ENCODE measurements at regions not wholly inside any gene's neighbourhood (a gene's known extent, or its start where the extent isn't known, plus 50 kb on each side); places are given as distances from the start of the nearest gene placed in this dataset.

DNA sequence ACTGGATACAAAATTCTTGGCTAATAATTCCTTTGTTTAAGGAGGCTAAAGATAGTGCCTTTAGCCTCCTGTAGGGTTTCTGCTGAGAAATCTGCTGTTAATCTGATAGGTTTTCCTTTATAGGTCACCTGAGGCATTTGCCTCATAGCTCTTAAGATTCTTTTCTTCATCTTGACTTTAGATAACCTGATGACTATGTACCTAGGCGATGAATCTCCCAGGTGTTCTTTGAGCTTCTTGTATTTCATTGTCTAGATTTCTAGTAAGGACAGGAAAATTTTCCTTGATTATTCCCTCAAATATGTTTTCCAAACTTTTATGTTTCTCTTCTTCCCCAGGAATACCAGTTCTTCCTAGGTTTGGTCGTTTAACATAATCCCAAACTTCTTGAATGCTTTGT lies 479.4 kb upstream of the MAN1A1 start:
- Histone ChIP-seq H4K20me1 (ENCODE audit: insufficient read depth, low read length) (no peaks in the 10 kb centered on the region), H2AFZ (ENCODE audit: low read length) (no peak overlapping the region), H3K4me1 (ENCODE audit: insufficient read depth, low read length) (no peaks in the 10 kb centered on the region), H3K4me3 (replicated peaks in 1 of 3; ENCODE audit: insufficient read depth in 1 of 3, low read depth in 2 of 3, low read length in 3 of 3) (no peak overlapping the region), H3K79me2 (ENCODE audit: insufficient read depth, low read length) (no peaks in the 10 kb centered on the region), H3K4me2 (ENCODE audit: low read depth, low read length) (no peak overlapping the region), H3K9me3 (ENCODE audit: low read length) (no peaks in the 10 kb centered on the region), H3K27ac (ENCODE audit: extremely low read length, insufficient read depth, low read length) (no peak overlapping the region), H3K9ac (ENCODE audit: insufficient read depth, low read depth, low read length) (no peak overlapping the region), H3K27me3 (ENCODE audit: control insufficient read depth in 1 of 2, insufficient read depth in 2 of 2, low read length in 2 of 2) (no peaks in the 10 kb centered on the region; a peak in 1 of 5 replicates), H3K36me3 (replicated peaks in 1 of 2; ENCODE audit: control insufficient read depth in 1 of 2, insufficient read depth in 2 of 2, low read length in 2 of 2) (no peaks in the 10 kb centered on the region)
- TF ChIP-seq, protein P1, sequence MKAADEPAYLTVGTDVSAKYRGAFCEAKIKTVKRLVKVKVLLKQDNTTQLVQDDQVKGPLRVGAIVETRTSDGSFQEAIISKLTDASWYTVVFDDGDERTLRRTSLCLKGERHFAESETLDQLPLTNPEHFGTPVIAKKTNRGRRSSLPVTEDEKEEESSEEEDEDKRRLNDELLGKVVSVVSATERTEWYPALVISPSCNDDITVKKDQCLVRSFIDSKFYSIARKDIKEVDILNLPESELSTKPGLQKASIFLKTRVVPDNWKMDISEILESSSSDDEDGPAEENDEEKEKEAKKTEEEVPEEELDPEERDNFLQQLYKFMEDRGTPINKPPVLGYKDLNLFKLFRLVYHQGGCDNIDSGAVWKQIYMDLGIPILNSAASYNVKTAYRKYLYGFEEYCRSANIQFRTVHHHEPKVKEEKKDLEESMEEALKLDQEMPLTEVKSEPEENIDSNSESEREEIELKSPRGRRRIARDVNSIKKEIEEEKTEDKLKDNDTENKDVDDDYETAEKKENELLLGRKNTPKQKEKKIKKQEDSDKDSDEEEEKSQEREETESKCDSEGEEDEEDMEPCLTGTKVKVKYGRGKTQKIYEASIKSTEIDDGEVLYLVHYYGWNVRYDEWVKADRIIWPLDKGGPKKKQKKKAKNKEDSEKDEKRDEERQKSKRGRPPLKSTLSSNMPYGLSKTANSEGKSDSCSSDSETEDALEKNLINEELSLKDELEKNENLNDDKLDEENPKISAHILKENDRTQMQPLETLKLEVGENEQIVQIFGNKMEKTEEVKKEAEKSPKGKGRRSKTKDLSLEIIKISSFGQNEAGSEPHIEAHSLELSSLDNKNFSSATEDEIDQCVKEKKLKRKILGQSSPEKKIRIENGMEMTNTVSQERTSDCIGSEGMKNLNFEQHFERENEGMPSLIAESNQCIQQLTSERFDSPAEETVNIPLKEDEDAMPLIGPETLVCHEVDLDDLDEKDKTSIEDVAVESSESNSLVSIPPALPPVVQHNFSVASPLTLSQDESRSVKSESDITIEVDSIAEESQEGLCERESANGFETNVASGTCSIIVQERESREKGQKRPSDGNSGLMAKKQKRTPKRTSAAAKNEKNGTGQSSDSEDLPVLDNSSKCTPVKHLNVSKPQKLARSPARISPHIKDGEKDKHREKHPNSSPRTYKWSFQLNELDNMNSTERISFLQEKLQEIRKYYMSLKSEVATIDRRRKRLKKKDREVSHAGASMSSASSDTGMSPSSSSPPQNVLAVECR (CRISPR knock-in tag; IDR thresholded peaks at IDR 0.05; ENCODE audit: borderline replicate concordance) = no peak
- no peak for TF ChIP-seq ZNF589 (CRISPR knock-in tag; conservative IDR thresholded peaks at IDR 0.05)
- no peak for TF ChIP-seq CENPBD1 (CRISPR knock-in tag; IDR thresholded peaks at IDR 0.05; ENCODE audit: borderline replicate concordance, low read depth)
- CTCF ChIA-PET (ENCODE audit: low intra/inter-chr PET ratio, low total read pairs) = no interaction called here
- no TSS peak for BruUV-seq (replicated peaks)
- no peak for ATAC-seq
- intact Hi-C loops (cut with micrococcal nuclease; ENCODE audit: unreplicated experiment) (no loop called here), in situ Hi-C loops (cut with HindIII; ENCODE audit: extremely low pct_ligation_motif_present, low pct_unique_long_range_greater_than_20kb) (no loop called here)
- no peak for FAIRE-seq
- 0% methylated on average over 2 of the region's 2 CpGs for WGBS (ENCODE audit: low lambda C conversion rate)
- POLR2A ChIA-PET = no interaction called here
- no peak for DNase-seq (ENCODE audit: low spot score)

- POLR2A ChIA-PET = no interaction called here
- Histone ChIP-seq H3K9ac (ENCODE audit: insufficient read depth, low read depth, low read length) (no peak overlapping the region), H3K4me2 (ENCODE audit: low read depth, low read length) (no peak overlapping the region), H3K4me3 (replicated peaks in 1 of 3; ENCODE audit: insufficient read depth in 1 of 3, low read depth in 2 of 3, low read length in 3 of 3) (no peak overlapping the region), H3K27ac (ENCODE audit: extremely low read length, insufficient read depth, low read length) (no peak overlapping the region), H3K4me1 (ENCODE audit: insufficient read depth, low read length) (no peaks in the 10 kb centered on the region), H3K36me3 (replicated peaks in 1 of 2; ENCODE audit: control insufficient read depth in 1 of 2, insufficient read depth in 2 of 2, low read length in 2 of 2) (no peaks in the 10 kb centered on the region), H4K20me1 (ENCODE audit: insufficient read depth, low read length) (no peaks in the 10 kb centered on the region), H3K27me3 (ENCODE audit: control insufficient read depth in 1 of 2, insufficient read depth in 2 of 2, low read length in 2 of 2) (no peaks in the 10 kb centered on the region), H2AFZ (ENCODE audit: low read length) (no peak overlapping the region), H3K9me3 (ENCODE audit: low read length) (no peaks in the 10 kb centered on the region), H3K79me2 (ENCODE audit: insufficient read depth, low read length) (no peaks in the 10 kb centered on the region)
- FAIRE-seq (no peak), DNase-seq (ENCODE audit: low spot score) (no peak), ATAC-seq (no peak)
- in situ Hi-C loops (cut with HindIII; ENCODE audit: extremely low pct_ligation_motif_present, low pct_unique_long_range_greater_than_20kb) = no loop called here
- 12% methylated on average over 3 of the region's 3 CpGs for WGBS (ENCODE audit: low lambda C conversion rate)
- intact Hi-C loops (cut with micrococcal nuclease; ENCODE audit: unreplicated experiment) = no loop called here
- no TSS peak for BruUV-seq (replicated peaks)
- CTCF ChIA-PET (ENCODE audit: low intra/inter-chr PET ratio, low total read pairs) = no interaction called here
- TF ChIP-seq ZNF317 (CRISPR knock-in tag; IDR thresholded peaks at IDR 0.05) = no peak
- no peak for TF ChIP-seq ZNF670 (CRISPR knock-in tag; IDR thresholded peaks at IDR 0.05; ENCODE audit: borderline replicate concordance)
- TF ChIP-seq, protein P2, sequence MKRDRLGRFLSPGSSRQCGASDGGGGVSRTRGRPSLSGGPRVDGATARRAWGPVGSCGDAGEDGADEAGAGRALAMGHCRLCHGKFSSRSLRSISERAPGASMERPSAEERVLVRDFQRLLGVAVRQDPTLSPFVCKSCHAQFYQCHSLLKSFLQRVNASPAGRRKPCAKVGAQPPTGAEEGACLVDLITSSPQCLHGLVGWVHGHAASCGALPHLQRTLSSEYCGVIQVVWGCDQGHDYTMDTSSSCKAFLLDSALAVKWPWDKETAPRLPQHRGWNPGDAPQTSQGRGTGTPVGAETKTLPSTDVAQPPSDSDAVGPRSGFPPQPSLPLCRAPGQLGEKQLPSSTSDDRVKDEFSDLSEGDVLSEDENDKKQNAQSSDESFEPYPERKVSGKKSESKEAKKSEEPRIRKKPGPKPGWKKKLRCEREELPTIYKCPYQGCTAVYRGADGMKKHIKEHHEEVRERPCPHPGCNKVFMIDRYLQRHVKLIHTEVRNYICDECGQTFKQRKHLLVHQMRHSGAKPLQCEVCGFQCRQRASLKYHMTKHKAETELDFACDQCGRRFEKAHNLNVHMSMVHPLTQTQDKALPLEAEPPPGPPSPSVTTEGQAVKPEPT (CRISPR knock-in tag; IDR thresholded peaks at IDR 0.05; ENCODE audit: low read depth) = no peak
- TF ChIP-seq, protein P3, sequence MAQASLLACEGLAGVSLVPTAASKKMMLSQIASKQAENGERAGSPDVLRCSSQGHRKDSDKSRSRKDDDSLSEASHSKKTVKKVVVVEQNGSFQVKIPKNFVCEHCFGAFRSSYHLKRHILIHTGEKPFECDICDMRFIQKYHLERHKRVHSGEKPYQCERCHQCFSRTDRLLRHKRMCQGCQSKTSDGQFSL (CRISPR knock-in tag; IDR thresholded peaks at IDR 0.05) = no peak
- TF ChIP-seq ZSCAN29 (CRISPR knock-in tag; conservative IDR thresholded peaks at IDR 0.05) = no peak
- TF ChIP-seq LBX2 (CRISPR knock-in tag; IDR thresholded peaks at IDR 0.05; ENCODE audit: borderline replicate concordance) = no peak
- TF ChIP-seq XBP1 (CRISPR knock-in tag; IDR thresholded peaks at IDR 0.05) = no peak
- TF ChIP-seq CHD4 (IDR thresholded peaks at IDR 0.05; ENCODE audit: borderline replicate concordance, low read length) = no peak
Measured at GRCh38 chr6:119821380-119821779, 471.8 kb upstream of the MAN1A1 start.
